ENCODE measurements at regions not wholly inside any gene's neighbourhood (a gene's known extent, or its start where the extent isn't known, plus 50 kb on each side); places are given as distances from the start of the nearest gene placed in this dataset.
"Not testable (repeated sequence)": the region's sequence is repeated elsewhere in the genome, so short reads cannot be mapped to it uniquely, and the experiment has no call there.

DNA sequence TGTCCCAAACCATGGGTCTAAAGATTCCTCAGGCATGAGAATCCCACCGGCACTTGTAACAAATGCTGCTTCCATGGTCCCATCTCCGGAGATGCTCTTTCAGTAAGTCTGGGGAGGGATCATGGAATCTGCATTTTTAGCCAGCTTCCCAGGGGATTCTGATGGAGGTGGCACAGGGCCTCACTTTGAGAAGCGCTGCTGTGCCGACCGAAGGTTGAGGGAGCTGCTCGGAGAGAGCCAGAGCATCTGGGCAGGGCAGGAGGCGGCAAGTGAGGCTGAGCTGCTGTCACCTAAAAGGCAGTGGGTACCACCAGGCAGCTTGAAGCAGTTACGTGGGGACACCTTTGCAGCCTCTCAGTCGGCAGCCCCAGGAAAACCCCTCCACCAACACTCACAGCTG lies 100.2 kb upstream of the CDYL start:
- no peak for DNase-seq

DNA sequence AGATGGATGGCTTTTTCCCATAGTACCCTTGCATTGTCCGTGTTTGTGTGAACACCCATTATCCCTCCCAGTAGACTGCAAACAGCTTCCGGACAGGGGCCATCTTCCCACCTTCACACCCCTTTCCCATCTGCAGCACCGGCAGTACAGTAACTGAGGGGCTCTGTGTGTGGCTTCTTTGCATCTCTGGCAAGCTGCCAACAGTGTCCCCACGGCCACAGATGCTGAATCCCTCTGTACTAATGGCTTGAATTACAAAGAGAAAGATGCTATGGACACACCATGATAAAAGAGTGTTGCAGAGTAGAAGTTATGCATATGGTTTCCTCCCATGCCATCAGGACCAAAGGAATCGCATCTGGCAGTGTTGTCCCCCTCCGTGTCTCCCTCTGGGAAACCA lies 101.1 kb upstream of the CDYL start:
- peak; percentile 5 for DNase-seq

DNA sequence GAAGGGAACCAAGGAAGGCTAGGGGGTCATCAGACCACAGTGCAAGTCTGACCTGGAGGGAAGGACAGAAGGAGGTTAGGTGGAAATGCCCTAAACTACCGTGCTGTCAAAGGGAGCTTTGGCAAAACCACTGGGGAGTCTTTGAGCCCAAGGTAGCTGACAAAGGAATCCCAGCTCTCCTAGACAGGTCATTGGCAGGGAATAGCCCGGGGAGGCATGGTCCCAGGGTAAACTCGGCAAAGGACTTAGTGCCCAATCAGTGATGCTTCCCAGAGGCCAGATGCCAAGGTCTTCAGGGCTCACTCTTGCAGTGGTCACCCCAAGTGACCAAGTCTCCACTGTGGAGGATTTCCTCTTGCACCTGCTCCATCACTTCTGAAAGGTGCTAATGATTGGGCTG lies 102.3 kb upstream of the CDYL start:
- no peak for DNase-seq

DNA sequence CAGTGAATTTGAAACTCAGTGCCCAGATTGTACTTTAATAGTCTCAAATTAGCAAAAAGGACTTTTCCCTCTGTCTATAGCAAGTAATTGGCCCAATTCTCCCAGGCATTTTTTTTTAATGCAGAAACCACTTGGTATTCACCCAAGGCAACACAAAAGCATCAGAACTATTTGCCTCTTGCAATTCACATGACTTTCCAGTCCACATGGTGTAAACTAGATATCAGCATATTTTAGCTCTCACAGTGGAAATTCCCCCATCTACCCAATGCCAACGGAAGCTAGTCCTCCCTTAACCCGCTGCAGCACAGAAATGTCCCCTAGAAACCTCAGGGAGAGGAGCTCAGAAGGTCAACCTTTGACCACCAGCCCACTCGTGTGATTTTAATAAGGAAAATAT lies 103.4 kb upstream of the CDYL start:
- DNase-seq, result no peak

DNA sequence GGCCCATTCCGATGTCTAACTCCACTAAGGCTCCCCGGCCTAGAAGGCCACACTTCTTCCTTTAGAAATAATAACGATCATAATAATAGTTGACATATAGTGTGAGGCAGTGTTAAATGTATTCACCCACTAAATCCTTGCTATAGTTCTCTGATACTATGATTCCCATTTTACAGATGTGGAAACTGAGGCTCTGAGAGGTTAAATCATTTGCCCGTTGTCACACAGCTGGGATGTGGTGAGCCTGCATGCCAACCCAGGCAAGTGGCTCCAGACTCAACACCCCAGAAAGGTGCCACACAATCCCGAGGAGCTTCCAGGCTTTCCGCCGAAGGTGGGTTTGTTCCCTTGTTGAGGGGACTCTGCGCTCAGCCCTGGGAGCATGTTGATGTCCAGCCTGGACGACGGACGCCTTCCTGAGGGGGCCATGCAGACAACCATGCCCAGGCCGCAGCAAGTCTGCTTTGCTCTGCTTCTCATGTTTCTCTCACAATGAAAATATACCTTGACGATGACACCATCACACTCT lies 104.6 kb upstream of the CDYL start:
- no peak for DNase-seq

DNA sequence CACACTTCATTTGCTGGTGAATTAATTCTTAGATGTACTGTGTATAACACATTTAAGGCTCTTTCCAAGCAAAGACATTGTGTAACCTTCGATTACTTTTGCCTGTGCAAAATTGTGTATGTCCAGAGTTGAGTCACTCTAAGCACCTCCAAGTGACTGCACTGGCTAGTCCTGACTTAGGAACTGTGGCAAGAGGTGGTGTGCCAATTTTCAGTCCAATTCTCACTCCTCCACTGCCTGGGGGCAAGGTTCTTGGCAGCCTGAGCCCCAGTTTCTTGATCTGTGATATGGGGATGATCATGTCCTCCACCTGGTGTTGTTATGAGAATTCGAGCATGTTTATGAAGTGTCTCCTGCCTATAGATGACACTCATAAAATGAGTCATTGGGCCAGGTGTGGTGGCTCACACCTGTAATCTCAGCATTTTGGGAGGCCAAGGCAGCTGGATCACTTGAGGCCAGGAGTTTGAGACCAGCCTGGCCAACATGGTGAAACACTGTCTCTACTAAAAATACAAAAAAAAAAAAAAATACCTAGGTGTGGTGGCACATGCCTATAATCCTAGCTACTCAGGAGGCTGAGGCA lies 105.3 kb upstream of the CDYL start:
- DNase-seq, result no peak

DNA sequence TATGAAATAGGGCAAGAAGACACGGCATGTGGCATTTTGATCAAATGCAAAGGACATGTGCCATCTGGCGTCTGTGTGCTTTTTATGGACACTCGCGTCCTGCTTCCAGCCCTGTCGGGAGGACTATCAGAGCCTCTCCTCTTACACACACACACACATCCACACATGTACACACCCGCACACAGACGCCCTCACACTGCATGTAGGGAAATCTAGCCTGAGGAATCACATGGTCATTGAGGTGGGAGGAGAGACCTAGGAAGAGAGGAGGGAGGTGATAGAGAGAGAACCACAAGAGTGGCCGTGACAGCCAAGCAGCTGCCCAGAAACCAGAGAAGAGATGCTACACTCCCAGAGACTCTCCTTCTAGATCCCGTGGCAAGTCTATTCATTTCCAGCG lies 105.9 kb upstream of the CDYL start:
- DNase-seq, result no peak

DNA sequence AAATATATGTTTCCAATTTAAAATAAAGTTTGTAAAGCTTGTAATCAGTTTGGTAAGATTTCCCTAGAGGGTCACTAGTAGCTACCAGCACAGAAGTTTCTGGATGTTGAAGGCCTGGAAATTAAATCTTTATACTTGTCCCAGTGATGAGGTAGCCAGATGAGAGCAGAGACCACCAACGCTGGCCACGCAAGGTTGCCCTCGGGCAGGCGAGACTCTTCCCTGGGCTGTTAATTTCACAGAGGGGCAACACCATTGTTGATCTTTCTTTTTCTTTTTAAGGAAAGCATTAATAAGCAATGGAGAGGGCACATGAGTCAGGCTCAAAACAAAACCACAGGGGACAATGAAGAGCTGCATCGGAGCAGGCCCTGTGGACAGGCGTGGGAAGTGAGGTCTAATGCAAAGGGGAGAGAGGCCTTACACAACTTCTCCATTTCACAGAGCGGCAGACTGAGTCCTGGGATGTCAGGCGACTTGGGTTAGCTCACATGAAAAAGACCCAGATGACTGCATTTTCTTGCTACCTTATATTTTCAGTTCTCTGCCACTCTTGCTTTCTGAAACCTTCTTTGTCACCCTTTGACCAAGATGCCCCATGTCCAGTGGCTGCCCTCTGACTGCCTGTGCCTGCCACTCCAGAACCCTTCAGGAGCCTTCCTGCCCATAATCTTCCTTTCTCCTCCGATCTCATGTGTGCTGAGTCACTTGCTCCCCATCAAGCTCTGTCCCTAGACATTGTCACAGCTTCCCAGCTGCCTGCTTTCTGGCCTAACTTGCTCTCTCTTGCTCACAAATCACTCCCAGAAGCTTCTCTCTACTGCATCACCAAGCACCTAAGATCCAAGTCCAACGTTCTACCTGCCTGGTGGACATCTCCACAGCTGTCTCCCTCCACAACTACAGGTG lies 107.7 kb upstream of the CDYL start:
- DNase-seq, result no peak

DNA sequence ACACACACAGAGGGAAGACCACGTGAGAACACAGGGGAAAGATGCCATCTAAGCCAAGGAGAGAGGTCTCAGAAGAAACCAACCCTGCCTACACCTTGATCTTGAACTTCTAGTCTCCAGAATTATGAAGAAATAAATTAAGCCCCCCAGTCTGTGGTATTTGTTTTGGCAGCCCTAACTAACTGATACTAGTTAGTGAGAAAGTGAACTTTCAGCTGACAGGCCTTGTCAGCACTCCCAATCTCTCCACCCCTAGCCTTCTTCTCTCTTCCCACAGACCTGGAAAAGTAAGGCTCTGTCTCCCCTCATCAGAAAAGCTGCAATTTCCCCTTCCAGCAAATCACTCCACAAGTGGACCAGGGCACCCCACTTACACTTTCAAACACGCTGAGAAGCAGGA lies 108.6 kb upstream of the CDYL start:
- DNase-seq, result no peak

DNA sequence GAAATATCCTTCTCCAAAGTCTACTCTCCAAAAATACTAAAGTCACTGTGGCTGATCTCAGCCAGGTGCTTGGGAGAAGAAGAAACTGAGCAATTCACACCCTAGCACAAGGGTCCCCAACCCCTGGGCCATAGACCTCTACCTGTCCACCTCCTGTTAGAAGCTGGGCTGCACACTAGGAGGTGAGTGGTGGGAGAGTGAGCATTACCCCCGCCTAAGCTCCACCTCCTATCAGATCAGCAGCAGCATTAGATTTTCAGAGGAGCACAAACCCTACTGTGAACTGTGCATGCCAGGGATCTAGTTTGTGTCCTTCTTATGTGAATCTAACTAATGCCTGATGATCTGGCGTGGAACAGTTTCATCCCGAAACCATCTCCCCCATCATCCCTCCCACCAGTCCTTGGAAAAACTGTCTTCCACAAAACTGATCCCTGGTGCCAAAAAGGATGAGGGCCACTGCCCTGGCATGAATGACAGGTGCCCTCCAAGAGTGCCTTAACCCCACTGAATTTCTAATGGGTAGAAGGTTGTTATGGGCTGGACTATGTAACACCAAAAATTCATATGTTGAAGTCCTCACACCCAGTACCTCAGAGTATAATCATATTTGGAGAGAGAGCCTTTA lies 109.2 kb upstream of the CDYL start:
- no peak for DNase-seq

DNA sequence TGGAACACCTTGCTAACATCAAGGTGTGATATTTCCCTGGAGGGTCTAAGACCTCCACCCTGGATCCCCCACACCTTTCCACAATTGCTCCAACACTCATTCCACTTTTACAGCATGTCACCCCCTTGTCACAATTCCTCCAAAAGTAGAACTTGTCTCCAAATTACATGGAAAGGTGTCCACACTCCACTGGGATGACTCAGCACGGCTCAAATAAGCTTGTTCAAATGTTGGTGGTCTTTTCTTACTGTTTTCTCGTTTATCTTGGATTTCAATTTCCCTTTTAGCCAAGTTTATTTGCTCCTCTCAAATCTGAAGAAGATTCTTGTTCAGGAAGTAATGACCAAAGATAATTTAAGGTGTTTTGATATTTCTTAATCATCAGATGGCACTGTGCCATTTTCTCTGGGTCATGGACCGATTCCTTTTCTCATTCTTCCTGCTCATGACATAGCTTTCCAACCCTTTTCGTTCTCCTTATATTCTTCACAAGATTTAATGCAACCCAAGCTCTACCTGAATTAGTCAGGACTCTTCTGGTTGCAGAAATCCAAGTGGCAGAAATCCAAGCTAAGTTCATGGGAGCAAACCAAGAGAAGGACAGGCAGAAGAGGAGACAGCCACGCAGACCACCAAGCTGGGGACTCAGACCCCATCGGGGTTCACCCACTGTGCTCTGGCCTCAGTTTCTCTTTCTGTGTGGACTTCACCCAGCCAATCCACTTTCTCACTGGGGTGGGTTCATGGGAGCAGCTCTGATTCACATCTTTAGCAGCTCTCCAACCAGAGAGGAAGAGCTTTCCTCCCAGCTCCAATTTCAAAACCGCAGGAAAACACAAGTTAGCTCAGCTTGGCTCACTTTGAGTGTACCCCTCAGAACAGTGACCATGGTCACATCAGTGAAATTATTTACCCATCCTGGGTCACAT lies 110.5 kb upstream of the CDYL start:
- DNase-seq, result no peak

DNA sequence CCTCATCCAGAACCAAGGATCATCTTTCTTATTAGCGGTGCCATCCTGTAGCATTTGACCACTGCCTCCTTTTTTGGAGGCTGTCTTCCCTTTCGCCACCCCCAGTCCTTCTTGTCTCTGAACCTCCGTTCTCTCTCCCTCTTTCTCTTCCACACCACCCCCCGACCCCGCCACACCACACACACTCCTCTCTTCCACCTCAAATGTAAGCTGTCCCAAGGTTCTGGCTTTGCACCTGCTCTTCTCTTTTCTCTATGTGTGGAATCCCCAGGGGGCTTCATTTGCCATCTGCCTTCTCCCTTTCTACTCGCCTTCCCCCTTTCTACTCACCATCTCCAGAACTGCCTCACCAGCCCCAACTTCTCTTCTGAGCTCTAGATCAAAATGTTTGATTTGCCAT lies 111.3 kb upstream of the CDYL start:
- no peak for DNase-seq

DNA sequence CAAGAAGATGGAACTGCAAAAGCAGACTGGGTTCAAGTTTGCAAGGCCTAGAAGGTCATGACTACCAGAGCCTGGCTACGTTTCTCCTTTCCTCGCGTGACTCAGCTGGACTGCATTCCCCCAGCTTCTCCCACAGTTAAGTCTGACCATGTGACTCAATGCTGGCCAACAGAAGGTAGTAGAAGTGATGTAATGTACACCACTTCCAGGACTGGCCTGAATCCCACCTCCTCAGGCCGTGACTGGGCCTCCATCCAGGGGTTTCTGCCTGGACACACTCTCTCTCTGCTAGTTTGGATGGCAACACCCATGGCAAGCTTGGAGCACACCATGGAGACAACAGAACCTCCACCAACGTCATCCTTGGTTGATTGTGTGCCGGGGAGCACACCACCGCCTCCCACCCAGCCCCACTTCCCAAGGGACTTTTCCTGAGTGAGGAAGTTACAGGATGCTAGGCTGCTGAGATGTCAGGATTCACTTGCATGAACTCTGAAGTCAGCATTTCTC lies 112.0 kb upstream of the CDYL start:
- no peak for DNase-seq

DNA sequence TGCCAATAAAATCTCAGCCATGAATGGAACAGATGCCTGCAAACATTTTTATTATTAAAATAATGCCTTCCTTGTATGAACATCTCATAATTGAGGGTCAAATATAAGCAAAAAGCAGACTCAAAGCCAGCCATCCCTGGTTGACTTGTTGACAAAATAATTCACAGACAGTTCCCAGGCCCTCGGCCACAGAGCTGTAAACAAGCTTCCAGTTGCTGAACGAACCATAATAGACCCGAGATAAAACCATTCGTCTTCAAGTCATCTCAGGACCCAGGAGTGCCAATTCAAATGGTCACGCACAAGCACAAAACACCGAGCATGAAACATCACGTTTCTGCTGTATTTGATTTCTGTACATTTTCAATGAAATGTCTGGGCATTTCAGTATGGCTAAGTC lies 113.3 kb upstream of the CDYL start:
- DNase-seq, result no peak

DNA sequence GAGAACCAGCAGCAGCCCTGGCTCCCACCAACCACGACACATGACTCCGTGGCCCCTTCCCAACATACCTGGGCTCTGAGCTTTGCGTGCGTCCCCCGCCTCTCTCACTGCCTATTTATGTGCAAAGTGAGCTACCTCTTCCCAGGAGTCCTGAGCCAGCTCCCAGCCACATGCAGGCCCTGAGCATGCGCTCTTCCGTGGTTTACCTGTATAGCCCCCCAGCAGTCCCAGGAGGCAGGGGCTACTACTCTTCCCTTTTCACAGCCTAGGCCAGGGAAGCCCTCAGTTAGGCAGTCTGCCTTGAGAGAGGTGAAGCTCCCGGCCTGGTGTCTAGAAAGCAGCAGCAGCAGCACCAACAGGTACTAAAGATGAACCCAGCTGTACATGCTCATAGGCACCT lies 114.8 kb upstream of the CDYL start:
- no peak for DNase-seq

DNA sequence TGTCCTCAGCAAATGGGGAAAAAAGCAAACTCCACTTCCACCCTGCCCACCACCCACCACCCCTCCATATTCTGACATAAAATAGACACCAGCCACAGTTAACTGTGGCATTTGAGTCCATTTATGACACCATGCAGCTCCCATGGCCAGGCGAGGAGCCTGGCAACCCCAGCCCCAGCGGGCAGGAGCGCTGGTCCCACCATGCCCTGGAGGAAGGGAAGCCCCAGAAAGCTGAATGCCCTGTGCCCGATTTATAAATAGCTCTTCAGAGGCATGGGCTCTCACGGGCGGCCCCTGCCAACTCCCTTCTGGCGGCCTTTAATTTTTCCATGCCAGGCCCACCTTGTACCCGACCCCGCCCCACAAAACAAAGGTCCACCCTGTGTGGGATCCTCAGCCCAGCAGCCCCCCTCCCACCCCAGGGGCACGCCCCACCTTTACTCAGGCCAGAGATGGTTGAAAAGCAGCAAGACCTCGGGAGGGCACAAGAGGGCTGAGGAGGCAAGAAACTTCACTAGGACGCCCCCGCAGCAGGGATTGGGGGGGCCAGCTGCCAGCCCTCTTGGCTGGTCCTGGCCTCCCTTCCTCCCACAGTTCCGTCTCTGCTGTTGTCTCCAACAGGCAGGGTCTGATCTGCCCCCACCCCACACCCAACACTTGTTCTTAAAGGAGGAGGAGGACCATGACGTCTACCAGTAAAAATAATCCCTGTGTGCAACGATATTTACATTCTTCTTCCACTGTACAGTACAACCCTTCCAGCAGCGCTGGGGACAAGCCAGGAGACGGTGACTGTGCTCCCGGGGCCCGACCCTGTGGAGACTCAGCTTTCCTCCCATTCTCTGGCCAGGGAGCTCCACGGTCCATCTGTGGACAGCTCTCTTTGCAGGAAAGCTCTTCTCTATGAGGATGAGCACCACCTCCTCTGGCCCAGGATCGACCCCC lies 115.6 kb upstream of the CDYL start:
- DNase-seq, result no peak

DNA sequence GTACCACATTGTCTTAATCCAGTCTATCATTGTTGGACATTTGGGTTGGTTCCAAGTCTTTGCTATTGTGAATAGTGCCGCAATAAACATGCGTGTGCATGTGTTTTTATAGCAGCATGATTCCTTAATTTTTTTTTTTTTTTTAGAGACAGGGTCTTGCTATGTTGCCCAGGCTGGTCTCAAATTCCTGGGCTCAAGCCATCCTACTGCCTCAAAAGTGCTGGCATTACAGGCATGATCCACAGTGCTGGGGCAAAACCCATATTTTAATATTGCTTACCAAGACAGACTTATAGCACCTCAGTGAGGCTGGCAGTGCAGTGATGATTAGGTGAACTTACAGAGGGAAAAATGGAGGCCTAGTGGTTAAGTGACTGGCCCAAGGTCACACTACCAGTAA lies 116.5 kb upstream of the CDYL start:
- not testable (repeated sequence) for DNase-seq

DNA sequence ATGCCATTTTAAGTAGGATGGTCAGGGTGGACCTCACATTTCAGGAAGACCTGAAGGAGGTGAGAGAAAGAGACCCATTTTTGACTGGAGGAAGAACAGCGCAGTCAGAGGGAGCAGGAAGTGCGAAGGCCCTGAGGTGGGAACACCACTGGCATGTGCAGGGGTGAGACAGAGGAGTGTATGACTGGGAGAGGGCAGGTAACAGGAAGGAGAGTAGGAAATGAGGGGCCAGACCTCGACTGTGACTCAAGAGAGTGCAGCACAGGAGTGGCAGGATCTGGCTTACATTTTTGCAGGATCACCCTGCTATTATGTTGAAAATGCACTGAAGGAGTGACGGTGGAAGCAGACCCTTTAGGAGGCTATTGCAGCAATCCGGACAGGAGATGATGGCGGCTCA lies 117.7 kb upstream of the CDYL start:
- no peak for DNase-seq

DNA sequence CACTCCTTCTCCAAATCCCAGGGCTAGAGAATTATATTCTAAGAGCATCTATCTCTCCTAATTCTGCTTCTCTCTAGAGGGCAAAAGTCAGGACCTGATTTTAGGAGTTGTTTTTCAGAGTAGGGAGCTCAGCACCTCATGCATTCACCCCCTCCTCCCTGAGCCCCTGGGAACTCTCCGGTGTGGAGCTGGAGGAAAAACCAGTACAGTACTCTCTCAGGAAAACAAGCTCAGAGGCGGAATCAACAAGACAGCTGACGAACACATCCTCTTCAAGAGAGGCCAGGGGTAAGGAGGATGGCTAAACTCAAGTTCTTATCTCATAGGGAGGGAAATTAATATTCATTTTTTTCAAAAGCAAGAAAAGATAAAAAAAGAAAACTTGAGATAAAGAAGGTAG lies 120.1 kb upstream of the CDYL start:
- DNase-seq, result no peak

DNA sequence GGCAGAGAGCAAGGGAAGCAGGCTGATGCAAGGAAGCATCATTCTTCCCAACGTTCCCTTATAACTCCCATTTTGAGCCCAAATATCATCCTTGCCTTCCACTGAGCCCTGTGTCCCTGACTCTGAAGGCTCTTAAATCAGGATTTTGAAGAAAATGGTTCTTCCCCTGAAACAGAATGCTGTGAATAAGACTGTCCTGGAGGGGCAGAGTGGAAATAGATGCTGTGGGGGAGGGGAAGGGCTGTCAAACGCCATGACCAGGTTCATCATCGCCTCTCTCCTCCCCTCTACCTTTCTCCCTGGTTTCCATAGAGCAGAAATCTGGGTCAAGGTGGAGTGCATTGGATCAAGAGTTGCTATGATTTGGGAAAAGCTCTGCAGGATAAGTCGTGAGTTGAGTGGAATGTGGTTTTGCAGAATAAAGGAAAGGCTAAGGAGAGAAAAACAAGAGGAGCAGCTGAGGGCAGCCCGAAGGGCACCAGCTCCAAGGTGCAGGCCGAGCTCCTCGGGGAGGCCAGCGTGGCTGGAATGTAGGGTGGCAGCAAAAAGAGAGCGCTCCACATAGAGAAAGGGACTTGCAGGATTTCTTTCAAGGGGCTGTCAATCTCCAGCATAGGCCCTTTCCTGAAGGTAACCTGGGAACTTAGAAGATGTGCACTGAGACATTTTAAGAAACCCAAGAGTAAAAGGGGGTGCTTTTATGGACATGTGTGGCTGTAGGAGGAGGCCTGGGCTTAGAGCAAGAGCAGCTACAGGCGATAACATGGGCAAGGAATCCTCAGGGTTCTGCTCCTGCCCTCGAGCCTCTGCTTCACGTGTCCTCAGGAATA lies 120.8 kb upstream of the CDYL start:
- DNase-seq, result no peak

DNA sequence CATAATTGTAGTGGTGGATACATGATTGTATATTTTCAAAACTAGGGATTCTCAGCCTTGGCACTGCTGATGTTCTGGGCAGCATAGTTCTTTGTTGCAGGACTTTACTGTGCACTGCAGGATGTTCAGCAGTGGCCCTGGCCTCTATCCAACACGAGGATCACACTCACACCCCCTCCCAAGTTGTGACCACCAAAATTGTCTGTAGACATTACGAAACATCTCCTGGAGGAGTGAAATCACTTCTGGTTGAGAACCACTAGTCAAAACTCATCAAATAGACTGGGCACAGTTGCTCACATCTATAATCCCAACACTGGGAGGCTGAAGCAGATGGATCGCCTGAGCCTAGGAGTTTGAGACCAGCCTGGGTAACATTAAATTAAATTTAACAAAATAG lies 123.1 kb upstream of the CDYL start:
- DNase-seq, result no peak
